Neuronal stem cell (in vitro differentiated cells): ENCODE measurements at regions not wholly inside any gene's neighbourhood (a gene's known extent, or its start where the extent isn't known, plus 50 kb on each side); places are given as distances from the start of the nearest gene placed in this dataset.

ENCODE experiments used
- DNase-seq: peaks from one replicate; pipeline ENCODE4 v3.0.0-alpha.2; 2013; ENCODE audit warnings: low spot score
- H2AFZ ChIP-seq: one replicate; pipeline ENCODE4 v1.6.1; 2013; ENCODE audit warnings: mild to moderate bottlenecking, low read length, inconsistent platforms
- H2AK5ac ChIP-seq: 2 replicates; pipeline ENCODE4 v1.6.1; 2013; ENCODE audit warnings: low read depth, mild to moderate bottlenecking, inconsistent platforms, low read length, moderate library complexity, mixed read lengths
- H2BK120ac ChIP-seq: 2 replicates; pipeline ENCODE4 v1.6.1; 2013; ENCODE audit warnings: low read depth, mild to moderate bottlenecking, inconsistent platforms, low read length, moderate library complexity, mixed read lengths
- H2BK12ac ChIP-seq: one replicate; pipeline ENCODE4 v1.6.1; 2013; ENCODE audit warnings: low read length, inconsistent platforms
- H2BK15ac ChIP-seq: 2 replicates; pipeline ENCODE4 v1.6.1; 2013; ENCODE audit warnings: mild to moderate bottlenecking, low read length, inconsistent platforms, mixed read lengths
- H2BK5ac ChIP-seq: one replicate; pipeline ENCODE4 v1.6.1; 2013; ENCODE audit warnings: inconsistent platforms, mild to moderate bottlenecking, low read length, moderate library complexity
- H3K14ac ChIP-seq: one replicate; pipeline ENCODE4 v1.6.1; 2013; ENCODE audit warnings: low read length, inconsistent platforms
- H3K18ac ChIP-seq: 2 replicates; pipeline ENCODE4 v1.6.1; 2013; ENCODE audit warnings: low read length, inconsistent platforms
- H3K23ac ChIP-seq: 2 replicates; pipeline ENCODE4 v1.6.1; 2013; ENCODE audit warnings: low read depth, mild to moderate bottlenecking, mixed read lengths, low read length, inconsistent platforms; ENCODE audit not compliant: poor library complexity
- H3K27ac ChIP-seq: replicated peaks from 3 replicates; pipeline ENCODE4 v1.5.1; 2013; ENCODE audit warnings: low read length, inconsistent platforms
- H3K27me3 ChIP-seq, 3 experiments: 2 replicates each; pipeline ENCODE4 v1.6.1; 2013; ENCODE audit warnings: low read length in 3 of 3, mild to moderate bottlenecking in 2 of 3, inconsistent platforms in 1 of 3, low read depth in 1 of 3, mixed read lengths in 1 of 3, moderate library complexity in 1 of 3; ENCODE audit not compliant: control insufficient read depth in 3 of 3, insufficient read depth in 3 of 3
- H3K36me3 ChIP-seq, 2 donors: replicated peaks in 1 of 2; 2 replicates each; pipeline ENCODE4 v1.6.1; 2013; ENCODE audit warnings: low read length in 2 of 2; ENCODE audit not compliant: control insufficient read depth in 2 of 2, insufficient read depth in 2 of 2
- H3K4ac ChIP-seq: 2 replicates; pipeline ENCODE4 v1.6.1; 2013; ENCODE audit warnings: inconsistent platforms, mild to moderate bottlenecking, low read length, moderate library complexity
- H3K4me1 ChIP-seq, 2 donors: 1 replicate in 1 of 2; 2 replicates in 1 of 2; pipeline ENCODE4 v1.6.1; 2013; ENCODE audit warnings: low read length in 2 of 2, low read depth in 1 of 2; ENCODE audit not compliant: control insufficient read depth in 2 of 2, insufficient read depth in 1 of 2
- H3K4me2 ChIP-seq: one replicate; pipeline ENCODE4 v1.6.1; 2013; ENCODE audit warnings: mild to moderate bottlenecking, low read length, inconsistent platforms; ENCODE audit not compliant: insufficient read depth, poor library complexity, severe bottlenecking
- H3K4me3 ChIP-seq, 2 donors: 2 replicates each; pipeline ENCODE4 v1.5.1; 2013; ENCODE audit warnings: low read length in 2 of 2, mild to moderate bottlenecking in 2 of 2, inconsistent platforms in 1 of 2, moderate library complexity in 1 of 2
- H3K79me1 ChIP-seq: one replicate; pipeline ENCODE4 v1.6.1; 2013; ENCODE audit warnings: low read depth, mild to moderate bottlenecking, inconsistent platforms, low read length, moderate library complexity
- H3K9ac ChIP-seq: one replicate; pipeline ENCODE4 v1.6.1; 2013; ENCODE audit warnings: mild to moderate bottlenecking, low read depth, low read length, inconsistent platforms; ENCODE audit not compliant: poor library complexity
- H3K9me3 ChIP-seq, 2 donors: replicated peaks in 1 of 2; 2 replicates each; pipeline versions ENCODE3 to v1.6.1; 2013; ENCODE audit warnings: low read length in 2 of 2, mild to moderate bottlenecking in 2 of 2, inconsistent platforms in 1 of 2, low read depth in 1 of 2, mixed read lengths in 1 of 2, moderate library complexity in 1 of 2; ENCODE audit not compliant: control insufficient read depth in 2 of 2, insufficient read depth in 1 of 2
- H4K8ac ChIP-seq: one replicate; pipeline ENCODE4 v1.6.1; 2013; ENCODE audit warnings: low read depth, mild to moderate bottlenecking, inconsistent platforms, low read length, moderate library complexity
- H4K91ac ChIP-seq: one replicate; pipeline ENCODE4 v1.6.1; 2013; ENCODE audit warnings: low read length, low read depth, mild to moderate bottlenecking, inconsistent platforms; ENCODE audit not compliant: poor library complexity
- WGBS, 2 donors: extraction: QIAGEN DNeasy Blood & Tissue Kit; methylation state at CpG; one replicate each; pipeline ENCODE4 v1.1.7; 2013; ENCODE audit warnings: missing lambda C conversion rate in 2 of 2, mixed read lengths in 1 of 2; ENCODE audit not compliant: insufficient read length in 2 of 2, insufficient replicate concordance in 1 of 2; ENCODE audit errors: extremely low coverage in 2 of 2; 5-methylcytosine and 5-hydroxymethylcytosine counted together

- no CpG with 5 or more reads among the region's 5 CpGs for WGBS, 2 donors
- Histone ChIP-seq H2BK5ac (no peak overlapping the region), H2BK120ac (no peak overlapping the region), H2AK5ac (no peak overlapping the region), H3K4ac (no peak overlapping the region), H3K36me3 (no peaks in the 10 kb centered on the region), H3K4me2 (no peak overlapping the region), H3K18ac (no peak overlapping the region), H3K9me3 (no peaks in the 10 kb centered on the region), H4K91ac (no peak overlapping the region), H3K14ac (no peak overlapping the region), H3K79me1 (no peaks in the 10 kb centered on the region), H3K4me3 (no peak overlapping the region), H2AFZ (peak overlapping the region; percentile 31), H3K4me1 (peaks cover 11 to 16% of the 10 kb centered on the region in 2 donors), H3K23ac (no peak overlapping the region), H4K8ac (no peak overlapping the region), H2BK12ac (no peak overlapping the region), H3K27ac (peak overlapping the region; percentile 11), H3K9ac (no peak overlapping the region), H3K27me3 (no peaks in the 10 kb centered on the region), H2BK15ac (no peak overlapping the region)
- no peak for DNase-seq
Observed at GRCh38 chr9:105138306-105138801, 106.1 kb upstream of the SLC44A1 start.

GRCh38 chr9:105141146-105141975, 103.1 kb upstream of the SLC44A1 start:
- no peak for DNase-seq
- Histone ChIP-seq H3K4ac (no peak overlapping the region), H3K18ac (no peak overlapping the region), H2AFZ (peak overlapping the region; percentile 59), H4K91ac (no peak overlapping the region), H3K14ac (no peak overlapping the region), H4K8ac (no peak overlapping the region), H2BK12ac (no peak overlapping the region), H3K4me1 (peaks cover 11 to 16% of the 10 kb centered on the region in 2 donors), H3K9me3 (no peaks in the 10 kb centered on the region), H3K9ac (no peak overlapping the region), H2BK15ac (no peak overlapping the region), H2BK5ac (no peak overlapping the region), H2BK120ac (no peak overlapping the region), H3K23ac (no peak overlapping the region), H2AK5ac (no peak overlapping the region), H3K27me3 (no peaks in the 10 kb centered on the region), H3K4me3 (no peak overlapping the region), H3K4me2 (no peak overlapping the region), H3K79me1 (no peaks in the 10 kb centered on the region), H3K36me3 (no peaks in the 10 kb centered on the region), H3K27ac (no peak overlapping the region)
- WGBS, 2 donors: no CpG with 5 or more reads among the region's 5 CpGs

GRCh38 chr9:105141976-105142250, 102.5 kb upstream of the SLC44A1 start:
- Histone ChIP-seq H3K27me3 (no peaks in the 10 kb centered on the region), H2BK5ac (no peak overlapping the region), H2AFZ (no peak overlapping the region), H2BK15ac (no peak overlapping the region), H3K4me2 (no peak overlapping the region), H2AK5ac (no peak overlapping the region), H2BK120ac (no peak overlapping the region), H3K14ac (no peak overlapping the region), H3K18ac (no peak overlapping the region), H3K9me3 (no peaks in the 10 kb centered on the region), H2BK12ac (no peak overlapping the region), H3K36me3 (no peaks in the 10 kb centered on the region), H3K9ac (no peak overlapping the region), H3K4me1 (peaks cover 11 to 16% of the 10 kb centered on the region in 2 donors), H4K91ac (no peak overlapping the region), H3K4ac (no peak overlapping the region), H3K23ac (no peak overlapping the region), H4K8ac (no peak overlapping the region), H3K4me3 (no peak overlapping the region), H3K79me1 (no peaks in the 10 kb centered on the region), H3K27ac (no peak overlapping the region)
- WGBS, 2 donors: no CpG with 5 or more reads among the region's 1 CpG
- DNase-seq: no peak

- Histone ChIP-seq H3K18ac (peak overlapping the region; percentile 7), H4K8ac (no peak overlapping the region), H3K4me1 (peaks cover 11 to 16% of the 10 kb centered on the region in 2 donors), H3K27me3 (no peaks in the 10 kb centered on the region), H3K27ac (no peak overlapping the region), H3K36me3 (no peaks in the 10 kb centered on the region), H3K14ac (no peak overlapping the region), H3K4me2 (no peak overlapping the region), H2BK120ac (no peak overlapping the region), H2BK12ac (no peak overlapping the region), H2AK5ac (no peak overlapping the region), H2AFZ (no peak overlapping the region), H4K91ac (no peak overlapping the region), H3K23ac (no peak overlapping the region), H3K4me3 (no peak overlapping the region), H3K9me3 (no peaks in the 10 kb centered on the region), H2BK5ac (no peak overlapping the region), H3K9ac (no peak overlapping the region), H3K4ac (no peak overlapping the region), H2BK15ac (no peak overlapping the region), H3K79me1 (no peaks in the 10 kb centered on the region)
- no CpG with 5 or more reads among the region's 8 CpGs for WGBS, 2 donors
- no peak for DNase-seq
Observed at GRCh38 chr9:105142406-105143135, 101.9 kb upstream of the SLC44A1 start.
